ENCODE measurements at regions not wholly inside any gene's neighbourhood (a gene's known extent, or its start where the extent isn't known, plus 50 kb on each side); places are given as distances from the start of the nearest gene placed in this dataset.

- DNase-seq (ENCODE audit: low read depth in 1 of 2, low spot score in 1 of 2), result peak in 1 of 2 donors; percentile 18
Measured at GRCh38 chr3:59450946-59451763, 401.3 kb upstream of the CFAP20DC start.

GRCh38 chr3:59450437-59450836 is 400.6 kb upstream of the CFAP20DC start:
- no peak for DNase-seq (ENCODE audit: low read depth in 1 of 2, low spot score in 1 of 2)

GRCh38 chr3:59446775-59447465 is 397.1 kb upstream of the CFAP20DC start:
- no peak for DNase-seq (ENCODE audit: low read depth in 1 of 2, low spot score in 1 of 2)

GRCh38 chr3:59444676-59445075 is 394.9 kb upstream of the CFAP20DC start:
- no peak for DNase-seq (ENCODE audit: low read depth in 1 of 2, low spot score in 1 of 2)

- DNase-seq (ENCODE audit: low read depth in 1 of 2, low spot score in 1 of 2), result no peak
Measured at GRCh38 chr3:59444294-59444671, 394.5 kb upstream of the CFAP20DC start.

GRCh38 chr3:59443618-59444293 is 393.9 kb upstream of the CFAP20DC start:
- DNase-seq (ENCODE audit: low read depth in 1 of 2, low spot score in 1 of 2), result no peak

GRCh38 chr3:59442046-59442445 is 392.2 kb upstream of the CFAP20DC start:
- DNase-seq (ENCODE audit: low read depth in 1 of 2, low spot score in 1 of 2), result no peak

- no peak for DNase-seq (ENCODE audit: low read depth in 1 of 2, low spot score in 1 of 2)
Measured at GRCh38 chr3:59440285-59441028, 390.6 kb upstream of the CFAP20DC start.

GRCh38 chr3:59438492-59438891 is 388.7 kb upstream of the CFAP20DC start:
- DNase-seq (ENCODE audit: low read depth in 1 of 2, low spot score in 1 of 2), result no peak

- DNase-seq (ENCODE audit: low read depth in 1 of 2, low spot score in 1 of 2), result no peak
Measured at GRCh38 chr3:59436164-59436958, 386.5 kb upstream of the CFAP20DC start.

GRCh38 chr3:59433546-59433945 is 383.7 kb upstream of the CFAP20DC start:
- DNase-seq (ENCODE audit: low read depth in 1 of 2, low spot score in 1 of 2), result no peak

- DNase-seq (ENCODE audit: low read depth in 1 of 2, low spot score in 1 of 2), result no peak
Measured at GRCh38 chr3:59432665-59433064, 382.8 kb upstream of the CFAP20DC start.

- DNase-seq (ENCODE audit: low read depth in 1 of 2, low spot score in 1 of 2), result no peak
Measured at GRCh38 chr3:59430341-59430740, 380.5 kb upstream of the CFAP20DC start.

- no peak for DNase-seq (ENCODE audit: low read depth in 1 of 2, low spot score in 1 of 2)
Measured at GRCh38 chr3:59429198-59429597, 379.4 kb upstream of the CFAP20DC start.

GRCh38 chr3:59426821-59427565 is 377.2 kb upstream of the CFAP20DC start:
- no peak for DNase-seq (ENCODE audit: low read depth in 1 of 2, low spot score in 1 of 2)

GRCh38 chr3:59425942-59426341 is 376.1 kb upstream of the CFAP20DC start:
- DNase-seq (ENCODE audit: low read depth in 1 of 2, low spot score in 1 of 2), result peak in 1 of 2 donors; percentile 16

- no peak for DNase-seq (ENCODE audit: low read depth in 1 of 2, low spot score in 1 of 2)
Measured at GRCh38 chr3:59425371-59425770, 375.5 kb upstream of the CFAP20DC start.

GRCh38 chr3:59424268-59425010 is 374.6 kb upstream of the CFAP20DC start:
- DNase-seq (ENCODE audit: low read depth in 1 of 2, low spot score in 1 of 2), result no peak

GRCh38 chr3:59423707-59424106 is 373.9 kb upstream of the CFAP20DC start:
- no peak for DNase-seq (ENCODE audit: low read depth in 1 of 2, low spot score in 1 of 2)
